SU-DHL-6 (cell line): ENCODE measurements at regions not wholly inside any gene's neighbourhood (a gene's known extent, or its start where the extent isn't known, plus 50 kb on each side); places are given as distances from the start of the nearest gene placed in this dataset.

Experiments
- EZH2phosphoT487 ChIP-seq: fragments of 200-600 bp; sonication (generic), shearing (Covaris generic); conservative IDR thresholded peaks from 2 replicates; pipeline ENCODE4 v1.6.1; 2018; ENCODE audit warnings: mild to moderate bottlenecking, antibody characterized with exemption, low read length, moderate library complexity, mixed read lengths
- TF ChIP-seq, protein P1 (sequence below): fragments of 200-600 bp; sonication (generic); IDR thresholded peaks from one replicate; pipeline ENCODE4 v1.5.1; 2017; ENCODE audit warnings: antibody characterized with exemption, mild to moderate bottlenecking, low read length, moderate library complexity; ENCODE audit not compliant: insufficient read depth, poor library complexity, severe bottlenecking

DNA sequence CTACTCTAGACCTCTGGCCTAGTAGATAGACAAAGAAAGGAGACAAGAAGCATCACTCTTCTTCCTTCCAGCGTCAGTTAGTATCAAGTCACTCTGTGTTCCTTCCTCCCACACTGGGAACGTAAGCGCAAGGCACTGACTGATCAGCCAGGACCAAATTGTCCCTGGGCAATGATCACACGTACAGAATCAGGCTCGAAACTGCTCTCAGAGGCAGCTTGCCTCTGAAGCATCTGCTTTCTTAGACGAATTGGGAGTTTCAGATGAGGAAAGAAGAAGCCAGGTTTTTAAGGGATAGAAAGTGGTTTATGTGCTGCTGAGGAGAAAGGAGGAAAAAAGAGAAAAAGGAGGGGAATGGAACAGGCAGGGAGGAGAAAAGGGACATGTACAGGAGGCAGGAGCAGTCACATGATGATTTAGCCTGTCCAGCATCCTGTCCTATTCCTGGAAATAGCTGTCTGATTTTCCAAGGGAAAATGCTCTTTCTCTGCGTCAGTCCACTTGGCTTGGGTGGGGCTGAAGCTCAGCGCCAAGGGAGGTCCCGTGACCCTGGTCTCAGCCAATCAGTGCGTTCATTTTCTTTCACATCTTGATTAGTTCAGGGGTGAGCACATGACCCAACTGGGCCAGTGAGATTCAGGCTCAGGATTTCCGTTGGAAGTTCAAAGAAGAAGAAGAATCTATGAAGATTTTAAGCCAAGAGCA lies 102.0 kb upstream of the PRICKLE2 start:
- TF ChIP-seq, protein P1, sequence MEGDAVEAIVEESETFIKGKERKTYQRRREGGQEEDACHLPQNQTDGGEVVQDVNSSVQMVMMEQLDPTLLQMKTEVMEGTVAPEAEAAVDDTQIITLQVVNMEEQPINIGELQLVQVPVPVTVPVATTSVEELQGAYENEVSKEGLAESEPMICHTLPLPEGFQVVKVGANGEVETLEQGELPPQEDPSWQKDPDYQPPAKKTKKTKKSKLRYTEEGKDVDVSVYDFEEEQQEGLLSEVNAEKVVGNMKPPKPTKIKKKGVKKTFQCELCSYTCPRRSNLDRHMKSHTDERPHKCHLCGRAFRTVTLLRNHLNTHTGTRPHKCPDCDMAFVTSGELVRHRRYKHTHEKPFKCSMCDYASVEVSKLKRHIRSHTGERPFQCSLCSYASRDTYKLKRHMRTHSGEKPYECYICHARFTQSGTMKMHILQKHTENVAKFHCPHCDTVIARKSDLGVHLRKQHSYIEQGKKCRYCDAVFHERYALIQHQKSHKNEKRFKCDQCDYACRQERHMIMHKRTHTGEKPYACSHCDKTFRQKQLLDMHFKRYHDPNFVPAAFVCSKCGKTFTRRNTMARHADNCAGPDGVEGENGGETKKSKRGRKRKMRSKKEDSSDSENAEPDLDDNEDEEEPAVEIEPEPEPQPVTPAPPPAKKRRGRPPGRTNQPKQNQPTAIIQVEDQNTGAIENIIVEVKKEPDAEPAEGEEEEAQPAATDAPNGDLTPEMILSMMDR, result no peak
- no peak for TF ChIP-seq EZH2phosphoT487
